MM.1S (cell line): ENCODE measurements at regions not wholly inside any gene's neighbourhood (a gene's known extent, or its start where the extent isn't known, plus 50 kb on each side); places are given as distances from the start of the nearest gene placed in this dataset.

Experiments used
- DNase-seq: peaks from one replicate; pipeline ENCODE4 v3.0.0-alpha.2; 2015
- H2AFZ ChIP-seq: fragments of 300-600 bp; sonication (generic); 2 replicates; pipeline ENCODE4 v1.6.0; 2016; ENCODE audit warnings: antibody characterized with exemption, low read length
- H3F3A ChIP-seq: fragments of 300-600 bp; sonication (generic); 2 replicates; pipeline ENCODE4 v1.6.1; 2016; ENCODE audit warnings: mild to moderate bottlenecking, antibody characterized with exemption, low read length, moderate library complexity, mixed read lengths; ENCODE audit not compliant: insufficient read depth
- H3K27ac ChIP-seq: fragments of 300-600 bp; sonication (generic); 2 replicates; pipeline ENCODE4 v1.5.1; 2016; ENCODE audit warnings: mild to moderate bottlenecking, low read length
- H3K27me3 ChIP-seq: fragments of 300-600 bp; sonication (generic); replicated peaks from 2 replicates; pipeline ENCODE4 v1.6.0; 2016; ENCODE audit warnings: low read length; ENCODE audit not compliant: insufficient read depth
- H3K36me3 ChIP-seq: fragments of 300-600 bp; sonication (generic); replicated peaks from 2 replicates; pipeline ENCODE4 v1.6.1; 2016; ENCODE audit warnings: mild to moderate bottlenecking, low read length, mixed read lengths; ENCODE audit not compliant: insufficient read depth
- H3K4me1 ChIP-seq: fragments of 300-600 bp; sonication (generic); 2 replicates; pipeline ENCODE4 v1.6.1; 2016; ENCODE audit warnings: low read length, mixed read lengths
- H3K4me2 ChIP-seq: fragments of 300-600 bp; sonication (generic); 2 replicates; pipeline ENCODE4 v1.6.0; 2016; ENCODE audit warnings: low read depth, low read length
- H3K4me3 ChIP-seq: fragments of 300-600 bp; sonication (generic); 2 replicates; pipeline ENCODE4 v1.5.1; 2016; ENCODE audit warnings: low read length, mixed read lengths
- H3K79me2 ChIP-seq: fragments of 300-600 bp; sonication (generic); 2 replicates; pipeline ENCODE4 v1.6.1; 2016; ENCODE audit warnings: mixed run types, low read length, mixed read lengths
- H3K9ac ChIP-seq: fragments of 300-600 bp; sonication (generic); 2 replicates; pipeline ENCODE4 v1.6.1; 2016; ENCODE audit warnings: low read length, mixed read lengths
- H3K9me2 ChIP-seq: fragments of 300-600 bp; sonication (generic); replicated peaks from 2 replicates; pipeline ENCODE4 v1.6.1; 2016; ENCODE audit warnings: mild to moderate bottlenecking, low read length, mixed read lengths; ENCODE audit not compliant: insufficient read depth
- H3K9me3 ChIP-seq: fragments of 300-600 bp; sonication (generic); replicated peaks from 2 replicates; pipeline ENCODE4 v1.6.1; 2016; ENCODE audit warnings: mild to moderate bottlenecking, low read length, mixed read lengths; ENCODE audit not compliant: insufficient read depth
- H4K20me1 ChIP-seq: fragments of 300-600 bp; sonication (generic); 2 replicates; pipeline ENCODE4 v1.6.1; 2016; ENCODE audit warnings: mild to moderate bottlenecking, low read length, moderate library complexity, mixed read lengths; ENCODE audit not compliant: insufficient read depth
- CTCF ChIP-seq: fragments of 300-600 bp; sonication (generic); IDR thresholded peaks from 2 replicates; pipeline ENCODE4 v1.5.1; 2016; ENCODE audit warnings: antibody characterized with exemption, low read length, mixed read lengths
- EZH2 ChIP-seq: fragments of 300-600 bp; sonication (generic); optimal IDR thresholded peaks from 2 replicates; pipeline ENCODE3; 2017; ENCODE audit warnings: low read depth, mild to moderate bottlenecking, antibody characterized with exemption, low read length, mixed read lengths
- EZH2phosphoT487 ChIP-seq: fragments of 300-600 bp; sonication (generic); IDR thresholded peaks from 2 replicates; pipeline ENCODE4 v1.6.1; 2018; ENCODE audit warnings: antibody characterized with exemption, low read length

- no peaks in the 10 kb centered on the region for H3K4me1 ChIP-seq
- no peaks in the 10 kb centered on the region for H3K36me3 ChIP-seq
- TF ChIP-seq EZH2 (no peak), CTCF (no peak), EZH2phosphoT487 (no peak)
- no peak overlapping the region for H3K9ac ChIP-seq
- DNase-seq: no peak
- H3K79me2 ChIP-seq: no peaks in the 10 kb centered on the region
- no peak overlapping the region for H3K4me2 ChIP-seq
- H3K9me2 ChIP-seq: no peaks in the 10 kb centered on the region
- no peaks in the 10 kb centered on the region for H3K27me3 ChIP-seq
- H3K9me3 ChIP-seq: no peaks in the 10 kb centered on the region
- no peaks in the 10 kb centered on the region for H4K20me1 ChIP-seq
- no peak overlapping the region for H3K4me3 ChIP-seq
- H2AFZ ChIP-seq: no peak overlapping the region
- no peaks in the 10 kb centered on the region for H3F3A ChIP-seq
- no peak overlapping the region for H3K27ac ChIP-seq
Observed at GRCh38 chr4:38365748-38366310, 298.2 kb upstream of the KLF3 start.

- H3K36me3 ChIP-seq: no peaks in the 10 kb centered on the region
- H3K4me3 ChIP-seq: no peak overlapping the region
- no peak overlapping the region for H3K27ac ChIP-seq
- DNase-seq: no peak
- H3K27me3 ChIP-seq: no peaks in the 10 kb centered on the region
- no peaks in the 10 kb centered on the region for H3F3A ChIP-seq
- TF ChIP-seq EZH2 (no peak), EZH2phosphoT487 (no peak), CTCF (no peak)
- no peak overlapping the region for H2AFZ ChIP-seq
- H3K4me2 ChIP-seq: no peak overlapping the region
- H3K9me3 ChIP-seq: no peaks in the 10 kb centered on the region
- H3K79me2 ChIP-seq: no peaks in the 10 kb centered on the region
- no peaks in the 10 kb centered on the region for H4K20me1 ChIP-seq
- H3K4me1 ChIP-seq: no peaks in the 10 kb centered on the region
- no peaks in the 10 kb centered on the region for H3K9me2 ChIP-seq
- no peak overlapping the region for H3K9ac ChIP-seq
Observed at GRCh38 chr4:38366456-38366855, 297.5 kb upstream of the KLF3 start.

- Histone ChIP-seq H3K4me2 (no peak overlapping the region), H3K27ac (no peak overlapping the region), H3K9me3 (no peaks in the 10 kb centered on the region), H3K9ac (no peak overlapping the region), H3K36me3 (no peaks in the 10 kb centered on the region), H3F3A (no peaks in the 10 kb centered on the region), H2AFZ (no peak overlapping the region), H3K4me1 (no peaks in the 10 kb centered on the region), H3K4me3 (no peak overlapping the region), H3K79me2 (no peaks in the 10 kb centered on the region), H4K20me1 (no peaks in the 10 kb centered on the region), H3K27me3 (no peaks in the 10 kb centered on the region), H3K9me2 (no peaks in the 10 kb centered on the region)
- no peak for DNase-seq
- TF ChIP-seq EZH2: no peak
- TF ChIP-seq EZH2phosphoT487: no peak
- TF ChIP-seq CTCF: no peak
Observed at GRCh38 chr4:38366997-38367396, 297.0 kb upstream of the KLF3 start.
